ENCODE measurements at regions not wholly inside any gene's neighbourhood (a gene's known extent, or its start where the extent isn't known, plus 50 kb on each side); places are given as distances from the start of the nearest gene placed in this dataset.

- TF ChIP-seq, protein P1, sequence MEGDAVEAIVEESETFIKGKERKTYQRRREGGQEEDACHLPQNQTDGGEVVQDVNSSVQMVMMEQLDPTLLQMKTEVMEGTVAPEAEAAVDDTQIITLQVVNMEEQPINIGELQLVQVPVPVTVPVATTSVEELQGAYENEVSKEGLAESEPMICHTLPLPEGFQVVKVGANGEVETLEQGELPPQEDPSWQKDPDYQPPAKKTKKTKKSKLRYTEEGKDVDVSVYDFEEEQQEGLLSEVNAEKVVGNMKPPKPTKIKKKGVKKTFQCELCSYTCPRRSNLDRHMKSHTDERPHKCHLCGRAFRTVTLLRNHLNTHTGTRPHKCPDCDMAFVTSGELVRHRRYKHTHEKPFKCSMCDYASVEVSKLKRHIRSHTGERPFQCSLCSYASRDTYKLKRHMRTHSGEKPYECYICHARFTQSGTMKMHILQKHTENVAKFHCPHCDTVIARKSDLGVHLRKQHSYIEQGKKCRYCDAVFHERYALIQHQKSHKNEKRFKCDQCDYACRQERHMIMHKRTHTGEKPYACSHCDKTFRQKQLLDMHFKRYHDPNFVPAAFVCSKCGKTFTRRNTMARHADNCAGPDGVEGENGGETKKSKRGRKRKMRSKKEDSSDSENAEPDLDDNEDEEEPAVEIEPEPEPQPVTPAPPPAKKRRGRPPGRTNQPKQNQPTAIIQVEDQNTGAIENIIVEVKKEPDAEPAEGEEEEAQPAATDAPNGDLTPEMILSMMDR (conservative IDR thresholded peaks at IDR 0.05 in 1 of 2, IDR thresholded peaks at IDR 0.05 in 1 of 2; ENCODE audit: low read depth in 1 of 2, low read length in 2 of 2): no peak
- TF ChIP-seq EZH2 (IDR thresholded peaks at IDR 0.05; ENCODE audit: low read length, missing control alignments): no peak
Measured at GRCh38 chr5:12522116-12522515, 617.9 kb upstream of the CTNND2 start.

Data from fibroblast of lung (primary cell).